K562 (cell line): ENCODE measurements at regions not wholly inside any gene's neighbourhood (a gene's known extent, or its start where the extent isn't known, plus 50 kb on each side); places are given as distances from the start of the nearest gene placed in this dataset.

Experiments
- ATAC-seq: fragments of 200-7000 bp; cut with Tn5 transposase; 3 replicates; pipeline ENCODE4 v1.9.1; 2020; ENCODE audit warnings: moderate library complexity
- BruUV-seq: library from RNA; stranded (reverse); fragments of 400-500 nt; replicated peaks from 2 replicates; lab custom pipeline; 2021; lab: Mats Ljungman, UMichigan
- CTCF ChIA-PET: fragments of 300-600 bp; formaldehyde crosslinking; extraction: SDS; loops from one replicate; lab custom pipeline; 2021; ENCODE audit warnings: low intra/inter-chr PET ratio; lab: Yijun Ruan, JAX
- POLR2A ChIA-PET: fragments of 300-600, 350-650 bp; sonication (Branson Sonifier 250); formaldehyde crosslinking; extraction: SDS; loops from one replicate; lab custom pipeline; 2021; ENCODE audit warnings: antibody characterized with exemption, inconsistent platforms; lab: Yijun Ruan, JAX
- DNase-seq, 4 experiments: peaks; one replicate each; pipeline versions ENCODE4 v3.0.0 to v3.0.0-alpha.2; 2011 to 2018; ENCODE audit warnings: low spot score in 3 of 4, mixed read lengths in 3 of 4; ENCODE audit errors: extremely low read depth in 1 of 4
- FAIRE-seq: peaks from 2 replicates; lab custom pipeline; 2011; peaks lifted over from hg19 to GRCh38; lab: Jason Lieb, UNC
- H2AFZ ChIP-seq: 2 replicates; pipeline ENCODE4 v1.6.0; 2011; ENCODE audit warnings: low read depth, low read length, control low read depth, inconsistent platforms
- H3K27ac ChIP-seq: fragments of 200-600 bp; 3 replicates; pipeline ENCODE4 v1.8.0; 2011; ENCODE audit warnings: low read depth, mild to moderate bottlenecking, control low read depth, inconsistent platforms, low read length, moderate library complexity, mixed read lengths; ENCODE audit errors: extremely low read depth
- H3K27me3 ChIP-seq, 2 experiments: fragments of 300-600 bp in 1 of 2; 2 replicates in 1 of 2; 3 replicates in 1 of 2; pipeline versions ENCODE4 v1.6.0 to v1.8.0; 2011; ENCODE audit warnings: inconsistent platforms in 2 of 2, low read length in 2 of 2, mild to moderate bottlenecking in 1 of 2, mixed read lengths in 1 of 2, moderate library complexity in 1 of 2; ENCODE audit not compliant: control insufficient read depth in 2 of 2, insufficient read depth in 2 of 2
- H3K36me3 ChIP-seq: fragments of 300-600 bp; 3 replicates; pipeline ENCODE4 v1.8.0; 2011; ENCODE audit warnings: mild to moderate bottlenecking, low read length, inconsistent platforms; ENCODE audit not compliant: control insufficient read depth, insufficient read depth
- H3K4me1 ChIP-seq, 2 experiments: fragments of 200-600 bp in 1 of 2; replicated peaks in 1 of 2; 2 replicates in 1 of 2; 3 replicates in 1 of 2; pipeline versions ENCODE4 v1.5.1 to v1.8.0; 2011; ENCODE audit warnings: inconsistent platforms in 2 of 2, low read length in 2 of 2, mild to moderate bottlenecking in 1 of 2, mixed read lengths in 1 of 2, moderate library complexity in 1 of 2; ENCODE audit not compliant: control insufficient read depth in 2 of 2, insufficient read depth in 2 of 2
- H3K4me2 ChIP-seq: 2 replicates; pipeline ENCODE4 v1.6.1; 2011; ENCODE audit warnings: low read length, control low read depth, inconsistent platforms, mixed read lengths; ENCODE audit not compliant: insufficient read depth
- H3K4me3 ChIP-seq: fragments of 200-600 bp; sonication (generic), shearing (Covaris generic); 2 replicates; pipeline ENCODE4 v1.5.1; 2016; ENCODE audit warnings: control low read depth, inconsistent platforms
- H3K79me2 ChIP-seq: fragments of 200-600 bp; 3 replicates; pipeline ENCODE4 v1.8.0; 2011; ENCODE audit warnings: low read length, inconsistent platforms; ENCODE audit not compliant: control insufficient read depth, insufficient read depth
- H3K9ac ChIP-seq, 2 experiments: 2 replicates each; pipeline versions ENCODE4 v1.6.0 to v1.6.1; 2011; ENCODE audit warnings: low read depth in 2 of 2, low read length in 2 of 2, control low read depth in 1 of 2, inconsistent platforms in 1 of 2, mild to moderate bottlenecking in 1 of 2, mixed read lengths in 1 of 2; ENCODE audit not compliant: insufficient read depth in 1 of 2
- H3K9me1 ChIP-seq: one replicate; pipeline ENCODE4 v1.6.0; 2011; ENCODE audit warnings: inconsistent platforms, mild to moderate bottlenecking, low read length, moderate library complexity; ENCODE audit not compliant: control insufficient read depth, insufficient read depth
- H3K9me3 ChIP-seq: replicated peaks from 2 replicates; pipeline ENCODE4 v1.5.1; 2011; ENCODE audit warnings: low read depth, low read length, inconsistent platforms; ENCODE audit not compliant: control insufficient read depth, insufficient read depth
- H4K20me1 ChIP-seq: replicated peaks from 2 replicates; pipeline ENCODE4 v1.6.1; 2011; ENCODE audit warnings: low read length, inconsistent platforms, mixed read lengths; ENCODE audit not compliant: control insufficient read depth, insufficient read depth
- HDGF ChIP-seq: fragments of 450-650 bp; IDR thresholded peaks from 2 replicates; pipeline ENCODE4 v1.6.1; 2016
- ID3 ChIP-seq, 2 experiments: fragments of 250-450 bp in 1 of 2; fragments of 450-650 bp in 1 of 2; sonication (Bioruptor Pico) in 1 of 2; IDR thresholded peaks; 2 replicates each; pipeline versions ENCODE4 v1.6.1 to v1.8.0; 2016 to 2021; ENCODE audit warnings: mild to moderate bottlenecking in 2 of 2, moderate library complexity in 2 of 2, missing compliant biosample characterization in 1 of 2, missing genetic modification characterization in 1 of 2
- L3MBTL2 ChIP-seq: fragments of 450-650 bp; IDR thresholded peaks from 2 replicates; pipeline ENCODE4 v1.6.1; 2016; ENCODE audit warnings: mild to moderate bottlenecking, moderate library complexity
- MAFK ChIP-seq: IDR thresholded peaks from 2 replicates; pipeline ENCODE4 v1.6.1; 2011; ENCODE audit warnings: low read length, improper control_type of control experiment
- MTA2 ChIP-seq: fragments of 450-650 bp; IDR thresholded peaks from 2 replicates; pipeline ENCODE4 v1.6.1; 2016; ENCODE audit warnings: low read depth
- NEUROD1 ChIP-seq: fragments of 150-350 bp; IDR thresholded peaks from 2 replicates; pipeline ENCODE4 v1.6.1; 2014; ENCODE audit warnings: borderline replicate concordance, low read length, low read depth; ENCODE audit not compliant: partially characterized antibody
- POLR2B ChIP-seq: fragments of 450-650 bp; IDR thresholded peaks from 2 replicates; pipeline ENCODE4 v1.6.1; 2018; ENCODE audit warnings: low read depth; ENCODE audit not compliant: partially characterized antibody
- PRMT5 ChIP-seq: sonication (generic); formaldehyde crosslinking; IDR thresholded peaks from 2 replicates; pipeline ENCODE4 v1.5.0; 2020; ENCODE audit warnings: missing genetic modification reagents
- XRCC4 ChIP-seq: IDR thresholded peaks from one replicate; pipeline ENCODE4 v1.6.1; 2011; ENCODE audit not compliant: insufficient read depth, insufficient read length; ENCODE audit errors: extremely low read depth
- ZNF12 ChIP-seq: sonication (generic); formaldehyde crosslinking; IDR thresholded peaks from 2 replicates; pipeline ENCODE4 v1.4.0; 2020; ENCODE audit warnings: mild to moderate bottlenecking, missing genetic modification reagents
- ZNF354B ChIP-seq: fragments of 250-450 bp; sonication (Bioruptor Pico); IDR thresholded peaks from 2 replicates; pipeline ENCODE4 v1.4.0; 2020
- WGBS: fragments of 100-300 bp; shearing (Covaris generic); methylation state at CpG from one replicate; pipeline ENCODE4 v1.1.6; 2016; ENCODE audit warnings: low coverage, mixed read lengths; ENCODE audit not compliant: insufficient coverage; ENCODE audit errors: missing lambda C conversion rate; 5-methylcytosine and 5-hydroxymethylcytosine counted together
- in situ Hi-C: fragments of 300-500 bp; cut with MboI; formaldehyde crosslinking; loops from 4 replicates; pipeline ENCODE4 v1.15.0; 2018; ENCODE audit warnings: inconsistent platforms, mixed read lengths
- intact Hi-C: fragments of 100-400 bp; cut with micrococcal nuclease; formaldehyde crosslinking; loops from 2 replicates; pipeline ENCODE4 v1.14.2; 2022
- TF ChIP-seq, protein P1 (sequence below): fragments of 150-350 bp; IDR thresholded peaks from 2 replicates; pipeline ENCODE4 v1.6.1; 2014; ENCODE audit warnings: low read depth, mild to moderate bottlenecking, low read length, borderline replicate concordance
- TF ChIP-seq, protein P2 (sequence below), 3 experiments: IDR thresholded peaks in 2 of 3; conservative IDR thresholded peaks in 1 of 3; 2 replicates each; pipeline ENCODE4 v1.5.1; 2011 to 2012; ENCODE audit warnings: low read length in 3 of 3, mild to moderate bottlenecking in 3 of 3, control low read depth in 2 of 3, improper control_type of control experiment in 1 of 3, inconsistent platforms in 1 of 3, low read depth in 1 of 3, mixed read lengths in 1 of 3, moderate library complexity in 1 of 3; ENCODE audit not compliant: insufficient read depth in 2 of 3

GRCh38 chrX:138485767-138486166 is 225.8 kb downstream of the FGF13 start:
- Histone ChIP-seq H3K9ac (no peak overlapping the region), H3K4me2 (no peak overlapping the region), H3K27ac (no peak overlapping the region), H4K20me1 (no peaks in the 10 kb centered on the region), H3K9me3 (no peaks in the 10 kb centered on the region), H3K4me1 (no peaks in the 10 kb centered on the region), H2AFZ (no peak overlapping the region), H3K79me2 (no peaks in the 10 kb centered on the region), H3K36me3 (no peaks in the 10 kb centered on the region), H3K9me1 (no peaks in the 10 kb centered on the region), H3K27me3 (no peaks in the 10 kb centered on the region), H3K4me3 (no peak overlapping the region)
- CTCF ChIA-PET = no interaction called here
- ATAC-seq = no peak
- no peak for DNase-seq
- no peak for FAIRE-seq
- no peak for TF ChIP-seq ID3 (CRISPR knock-in tag; IDR thresholded peaks at IDR 0.05)
- no peak for TF ChIP-seq ID3 (tag; IDR thresholded peaks at IDR 0.05)
- TF ChIP-seq L3MBTL2 = no peak
- TF ChIP-seq, protein P1, sequence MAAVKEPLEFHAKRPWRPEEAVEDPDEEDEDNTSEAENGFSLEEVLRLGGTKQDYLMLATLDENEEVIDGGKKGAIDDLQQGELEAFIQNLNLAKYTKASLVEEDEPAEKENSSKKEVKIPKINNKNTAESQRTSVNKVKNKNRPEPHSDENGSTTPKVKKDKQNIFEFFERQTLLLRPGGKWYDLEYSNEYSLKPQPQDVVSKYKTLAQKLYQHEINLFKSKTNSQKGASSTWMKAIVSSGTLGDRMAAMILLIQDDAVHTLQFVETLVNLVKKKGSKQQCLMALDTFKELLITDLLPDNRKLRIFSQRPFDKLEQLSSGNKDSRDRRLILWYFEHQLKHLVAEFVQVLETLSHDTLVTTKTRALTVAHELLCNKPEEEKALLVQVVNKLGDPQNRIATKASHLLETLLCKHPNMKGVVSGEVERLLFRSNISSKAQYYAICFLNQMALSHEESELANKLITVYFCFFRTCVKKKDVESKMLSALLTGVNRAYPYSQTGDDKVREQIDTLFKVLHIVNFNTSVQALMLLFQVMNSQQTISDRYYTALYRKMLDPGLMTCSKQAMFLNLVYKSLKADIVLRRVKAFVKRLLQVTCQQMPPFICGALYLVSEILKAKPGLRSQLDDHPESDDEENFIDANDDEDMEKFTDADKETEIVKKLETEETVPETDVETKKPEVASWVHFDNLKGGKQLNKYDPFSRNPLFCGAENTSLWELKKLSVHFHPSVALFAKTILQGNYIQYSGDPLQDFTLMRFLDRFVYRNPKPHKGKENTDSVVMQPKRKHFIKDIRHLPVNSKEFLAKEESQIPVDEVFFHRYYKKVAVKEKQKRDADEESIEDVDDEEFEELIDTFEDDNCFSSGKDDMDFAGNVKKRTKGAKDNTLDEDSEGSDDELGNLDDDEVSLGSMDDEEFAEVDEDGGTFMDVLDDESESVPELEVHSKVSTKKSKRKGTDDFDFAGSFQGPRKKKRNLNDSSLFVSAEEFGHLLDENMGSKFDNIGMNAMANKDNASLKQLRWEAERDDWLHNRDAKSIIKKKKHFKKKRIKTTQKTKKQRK = no peak
- no peak for TF ChIP-seq MAFK
- TF ChIP-seq HDGF = no peak
- TF ChIP-seq POLR2B = no peak
- no peak for TF ChIP-seq PRMT5 (CRISPR knock-in tag)
- no peak for TF ChIP-seq ZNF354B (CRISPR knock-in tag)
- no peak for TF ChIP-seq MTA2
- no peak for TF ChIP-seq ZNF12 (CRISPR knock-in tag)
- no peak for TF ChIP-seq XRCC4
- no peak for TF ChIP-seq NEUROD1
- TF ChIP-seq, protein P2, sequence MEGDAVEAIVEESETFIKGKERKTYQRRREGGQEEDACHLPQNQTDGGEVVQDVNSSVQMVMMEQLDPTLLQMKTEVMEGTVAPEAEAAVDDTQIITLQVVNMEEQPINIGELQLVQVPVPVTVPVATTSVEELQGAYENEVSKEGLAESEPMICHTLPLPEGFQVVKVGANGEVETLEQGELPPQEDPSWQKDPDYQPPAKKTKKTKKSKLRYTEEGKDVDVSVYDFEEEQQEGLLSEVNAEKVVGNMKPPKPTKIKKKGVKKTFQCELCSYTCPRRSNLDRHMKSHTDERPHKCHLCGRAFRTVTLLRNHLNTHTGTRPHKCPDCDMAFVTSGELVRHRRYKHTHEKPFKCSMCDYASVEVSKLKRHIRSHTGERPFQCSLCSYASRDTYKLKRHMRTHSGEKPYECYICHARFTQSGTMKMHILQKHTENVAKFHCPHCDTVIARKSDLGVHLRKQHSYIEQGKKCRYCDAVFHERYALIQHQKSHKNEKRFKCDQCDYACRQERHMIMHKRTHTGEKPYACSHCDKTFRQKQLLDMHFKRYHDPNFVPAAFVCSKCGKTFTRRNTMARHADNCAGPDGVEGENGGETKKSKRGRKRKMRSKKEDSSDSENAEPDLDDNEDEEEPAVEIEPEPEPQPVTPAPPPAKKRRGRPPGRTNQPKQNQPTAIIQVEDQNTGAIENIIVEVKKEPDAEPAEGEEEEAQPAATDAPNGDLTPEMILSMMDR (IDR thresholded peaks at IDR 0.05 in 2 of 3, conservative IDR thresholded peaks at IDR 0.05 in 1 of 3; ENCODE audit: insufficient read depth in 2 of 3, low read depth in 1 of 3, low read length in 3 of 3) = no peak
- POLR2A ChIA-PET = no interaction called here
- no TSS peak for BruUV-seq
- in situ Hi-C loops (no loop called here), intact Hi-C loops (no loop called here)
- 0% methylated on average over 1 of the region's 1 CpG for WGBS
